ENCODE measurements at regions not wholly inside any gene's neighbourhood (a gene's known extent, or its start where the extent isn't known, plus 50 kb on each side); places are given as distances from the start of the nearest gene placed in this dataset.

- TF ChIP-seq CTCF (IDR thresholded peaks at IDR 0.05; ENCODE audit: low read length) (no peak), EZH2phosphoT487 (IDR thresholded peaks at IDR 0.05; ENCODE audit: low read length) (no peak)
Observed at GRCh38 chr7:33691180-33691579, 214.2 kb upstream of the BMPER start.

Measured in MM.1S (cell line).